ENCODE measurements at regions not wholly inside any gene's neighbourhood (a gene's known extent, or its start where the extent isn't known, plus 50 kb on each side); places are given as distances from the start of the nearest gene placed in this dataset.

DNA sequence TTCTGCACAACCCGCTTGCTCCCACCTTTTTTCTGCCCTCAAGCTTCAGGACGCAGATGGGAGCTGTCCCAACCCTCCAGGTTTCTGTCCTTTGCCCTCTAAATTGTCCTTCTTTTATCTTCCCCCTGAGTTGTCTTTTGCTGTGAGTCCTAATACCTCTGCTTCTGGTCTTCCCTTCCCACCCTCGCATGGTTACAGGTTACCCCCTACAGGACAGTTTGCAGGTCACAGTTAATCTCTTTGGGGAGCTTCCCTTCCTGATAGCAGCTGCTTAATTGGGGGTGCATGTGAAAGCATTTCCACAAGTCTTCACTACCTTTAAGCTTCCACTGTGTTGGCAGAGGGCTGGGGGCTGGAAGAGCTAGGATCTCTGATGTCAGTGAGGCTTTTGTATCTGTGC, 121.5 kb upstream of the CXCL12 start:
- Histone ChIP-seq H3K4me1 (ENCODE audit: control insufficient read depth in 1 of 2, insufficient read depth in 2 of 2, low read length in 2 of 2) (no peaks in the 10 kb centered on the region), H3K9me3 (ENCODE audit: control insufficient read depth in 1 of 2, insufficient read depth in 1 of 2, low read depth in 1 of 2, low read length in 2 of 2) (no peaks in the 10 kb centered on the region), H3K36me3 (ENCODE audit: control insufficient read depth in 1 of 2, insufficient read depth in 2 of 2, low read length in 2 of 2) (no peaks in the 10 kb centered on the region), H3K9me2 (ENCODE audit: insufficient read depth) (no peaks in the 10 kb centered on the region), H2AFZ (ENCODE audit: low read depth, low read length, poor library complexity, severe bottlenecking) (no peak overlapping the region), H3K27me3 (ENCODE audit: insufficient read depth, low read length) (no peaks in the 10 kb centered on the region), H3K4me3 (replicated peaks in 1 of 2; ENCODE audit: low read depth in 1 of 2, low read length in 2 of 2) (no peak overlapping the region), H3K4me2 (ENCODE audit: low read length) (no peak overlapping the region), H4K20me1 (ENCODE audit: insufficient read depth) (no peaks in the 10 kb centered on the region; the same call in 1 of the 2 replicates), H3K9ac (ENCODE audit: low read length) (no peak overlapping the region), H3K27ac (ENCODE audit: low read depth, low read length) (no peak overlapping the region), H3K79me2 (ENCODE audit: insufficient read depth, low read length) (no peaks in the 10 kb centered on the region)
- no TSS peak for BruUV-seq (replicated peaks)
- ATAC-seq (no peak), DNase-seq (ENCODE audit: low read depth, low spot score) (no peak)
- TF ChIP-seq EZH2 (IDR thresholded peaks at IDR 0.05): no peak
- no peak for TF ChIP-seq EGR1 (IDR thresholded peaks at IDR 0.05; ENCODE audit: low read depth)
- TF ChIP-seq, protein P1, sequence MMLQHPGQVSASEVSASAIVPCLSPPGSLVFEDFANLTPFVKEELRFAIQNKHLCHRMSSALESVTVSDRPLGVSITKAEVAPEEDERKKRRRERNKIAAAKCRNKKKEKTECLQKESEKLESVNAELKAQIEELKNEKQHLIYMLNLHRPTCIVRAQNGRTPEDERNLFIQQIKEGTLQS (IDR thresholded peaks at IDR 0.05): no peak
- TF ChIP-seq EZH2phosphoT487 (IDR thresholded peaks at IDR 0.05; ENCODE audit: borderline replicate concordance): no peak
- TF ChIP-seq SIN3A (IDR thresholded peaks at IDR 0.05; ENCODE audit: low read depth): no peak
- TF ChIP-seq SRF (IDR thresholded peaks at IDR 0.05; ENCODE audit: low read depth): no peak
- TF ChIP-seq TCF7L2 (IDR thresholded peaks at IDR 0.05; ENCODE audit: borderline replicate concordance, extremely low read depth, insufficient read depth, insufficient read length): no peak
- no peak for TF ChIP-seq POLR2A (IDR thresholded peaks at IDR 0.05; ENCODE audit: borderline replicate concordance, extremely low read depth, insufficient read depth, insufficient read length)
- TF ChIP-seq YY1 (IDR thresholded peaks at IDR 0.05; ENCODE audit: extremely low read depth, insufficient replicate concordance, low read depth, low read length): no peak
- no peak for TF ChIP-seq FOSL1 (IDR thresholded peaks at IDR 0.05; ENCODE audit: low read depth)
- TF ChIP-seq, protein P2, sequence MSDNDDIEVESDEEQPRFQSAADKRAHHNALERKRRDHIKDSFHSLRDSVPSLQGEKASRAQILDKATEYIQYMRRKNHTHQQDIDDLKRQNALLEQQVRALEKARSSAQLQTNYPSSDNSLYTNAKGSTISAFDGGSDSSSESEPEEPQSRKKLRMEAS (IDR thresholded peaks at IDR 0.05): no peak
- no peak for TF ChIP-seq ZNF274 (IDR thresholded peaks at IDR 0.05; ENCODE audit: low read depth, low read length)
- no peak for TF ChIP-seq JUND (IDR thresholded peaks at IDR 0.05)
- TF ChIP-seq, protein P3, sequence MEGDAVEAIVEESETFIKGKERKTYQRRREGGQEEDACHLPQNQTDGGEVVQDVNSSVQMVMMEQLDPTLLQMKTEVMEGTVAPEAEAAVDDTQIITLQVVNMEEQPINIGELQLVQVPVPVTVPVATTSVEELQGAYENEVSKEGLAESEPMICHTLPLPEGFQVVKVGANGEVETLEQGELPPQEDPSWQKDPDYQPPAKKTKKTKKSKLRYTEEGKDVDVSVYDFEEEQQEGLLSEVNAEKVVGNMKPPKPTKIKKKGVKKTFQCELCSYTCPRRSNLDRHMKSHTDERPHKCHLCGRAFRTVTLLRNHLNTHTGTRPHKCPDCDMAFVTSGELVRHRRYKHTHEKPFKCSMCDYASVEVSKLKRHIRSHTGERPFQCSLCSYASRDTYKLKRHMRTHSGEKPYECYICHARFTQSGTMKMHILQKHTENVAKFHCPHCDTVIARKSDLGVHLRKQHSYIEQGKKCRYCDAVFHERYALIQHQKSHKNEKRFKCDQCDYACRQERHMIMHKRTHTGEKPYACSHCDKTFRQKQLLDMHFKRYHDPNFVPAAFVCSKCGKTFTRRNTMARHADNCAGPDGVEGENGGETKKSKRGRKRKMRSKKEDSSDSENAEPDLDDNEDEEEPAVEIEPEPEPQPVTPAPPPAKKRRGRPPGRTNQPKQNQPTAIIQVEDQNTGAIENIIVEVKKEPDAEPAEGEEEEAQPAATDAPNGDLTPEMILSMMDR (IDR thresholded peaks at IDR 0.05 in 2 of 3, conservative IDR thresholded peaks at IDR 0.05 in 1 of 3; ENCODE audit: borderline replicate concordance in 1 of 3, insufficient read depth in 1 of 3, low read depth in 2 of 3, low read length in 2 of 3): no peak
- ChIA-PET CTCF (no interaction called here), RAD21 (ENCODE audit: low non-redundant PET in 1 of 2, low total read pairs in 2 of 2, uncharacterized antibody in 2 of 2, unreplicated experiment in 2 of 2) (no interaction called here), POLR2A (no interaction called here)
- intact Hi-C loops (cut with micrococcal nuclease): no loop called here

Data from HCT116 (cell line).